NCI-H345 treated with DMSO at 0.1 percent for 48 hours (cell line): ENCODE measurements at regions not wholly inside any gene's neighbourhood (a gene's known extent, or its start where the extent isn't known, plus 50 kb on each side); places are given as distances from the start of the nearest gene placed in this dataset.

Source experiments
- DNase-seq: peaks from one replicate; lab custom pipeline; 2025; ENCODE audit not compliant: unreplicated experiment; lab: John Stamatoyannopoulos, UW

DNA sequence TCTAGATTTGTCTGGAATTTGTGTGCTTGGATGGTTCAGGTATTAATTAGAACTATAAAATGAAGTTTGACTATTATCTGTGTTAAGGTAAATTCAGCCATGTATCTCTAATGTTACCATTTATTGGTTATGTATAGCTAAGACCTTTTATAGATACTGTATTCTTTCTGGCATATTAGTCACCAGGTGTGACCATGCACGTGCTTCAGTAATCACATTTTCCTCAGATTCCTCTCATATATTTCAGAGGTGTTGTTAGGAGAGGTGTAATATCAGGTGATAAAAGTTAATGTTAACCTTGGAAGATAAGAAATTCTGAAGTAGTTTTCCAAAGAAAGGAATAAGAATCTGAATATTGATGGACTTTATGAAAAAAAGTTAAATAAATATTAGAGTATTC, 194.5 kb upstream of the KHDRBS2 start:
- no peak for DNase-seq

DNA sequence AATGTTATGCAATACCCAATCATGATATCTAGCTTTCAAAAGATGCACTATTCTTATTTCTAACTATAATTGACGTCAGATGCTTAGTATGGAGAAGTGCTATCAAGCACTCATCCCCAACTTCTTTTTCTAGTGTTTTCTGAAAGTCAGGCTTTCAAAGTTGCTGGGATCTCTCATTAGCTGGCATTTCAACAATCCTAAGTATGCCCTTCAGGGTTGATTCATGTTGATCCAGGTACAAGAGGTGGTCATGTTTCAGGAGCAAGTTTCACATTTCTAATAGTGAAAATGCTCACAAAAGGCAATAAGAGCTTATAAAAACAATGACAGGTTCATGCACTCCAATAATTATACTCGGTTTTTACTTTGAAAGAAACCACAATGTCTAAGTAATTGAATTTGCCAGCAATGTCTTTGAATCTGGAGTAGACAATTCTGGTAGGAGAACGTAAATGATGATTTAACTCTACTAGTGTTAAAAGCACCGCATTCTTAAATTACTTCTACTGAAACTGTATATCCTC, 193.7 kb upstream of the KHDRBS2 start:
- DNase-seq, result no peak

DNA sequence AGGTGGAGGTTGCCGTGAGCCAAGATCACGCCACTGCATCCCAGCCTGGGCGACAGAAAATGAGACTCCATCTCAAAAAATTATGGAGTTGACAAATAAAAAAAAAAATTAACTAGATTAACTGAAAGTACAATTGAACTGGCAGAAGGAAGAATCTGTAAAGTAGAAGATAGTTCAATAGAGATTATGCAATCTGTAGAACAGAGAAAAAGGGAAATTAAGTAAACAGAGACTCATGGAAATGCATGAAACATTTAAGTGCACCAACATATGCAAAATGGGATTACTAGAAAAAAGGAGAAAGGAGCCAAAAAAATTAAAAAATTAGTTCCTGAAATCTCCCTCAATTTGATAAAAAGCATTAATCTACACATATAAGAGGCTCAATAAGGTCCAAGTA, 188.8 kb upstream of the KHDRBS2 start:
- no peak for DNase-seq

DNA sequence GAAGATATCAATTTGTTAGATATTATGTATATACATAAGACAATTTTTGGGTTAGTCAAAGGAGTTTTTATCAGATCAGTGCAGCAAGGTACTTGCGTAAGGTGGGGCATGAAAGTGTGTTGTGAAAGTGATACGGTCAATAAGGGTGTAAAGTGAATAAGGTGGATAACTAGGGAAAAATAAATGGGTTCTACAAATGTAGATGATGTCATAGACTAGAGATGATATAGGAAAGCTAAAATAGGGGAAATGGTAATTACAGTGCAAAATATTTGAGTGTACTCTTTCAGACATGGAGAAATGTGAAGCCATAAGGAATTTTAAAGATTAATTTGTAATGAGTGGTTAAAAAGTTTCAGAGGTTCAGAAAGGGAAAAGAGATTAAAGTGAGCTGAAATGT, 180.6 kb upstream of the KHDRBS2 start:
- no peak for DNase-seq

DNA sequence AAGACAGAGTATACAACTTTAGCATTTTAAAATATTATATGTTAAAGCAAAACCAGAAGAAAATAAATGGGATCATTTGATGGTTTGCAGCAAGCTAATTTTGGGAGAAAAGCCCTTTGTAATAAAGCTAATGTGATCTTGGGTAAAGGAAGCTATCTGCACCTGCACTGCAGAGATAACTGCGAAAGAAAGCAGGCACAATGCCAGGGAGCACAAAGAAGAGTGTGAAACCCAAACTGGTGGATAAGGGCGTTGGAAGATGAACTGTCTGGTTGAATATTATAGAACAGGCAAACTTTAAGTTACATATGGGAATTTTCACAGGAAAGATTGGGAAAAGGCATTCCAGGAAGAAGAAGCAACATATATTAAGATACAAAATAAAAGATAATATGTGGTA, 179.2 kb upstream of the KHDRBS2 start:
- DNase-seq, result no peak

DNA sequence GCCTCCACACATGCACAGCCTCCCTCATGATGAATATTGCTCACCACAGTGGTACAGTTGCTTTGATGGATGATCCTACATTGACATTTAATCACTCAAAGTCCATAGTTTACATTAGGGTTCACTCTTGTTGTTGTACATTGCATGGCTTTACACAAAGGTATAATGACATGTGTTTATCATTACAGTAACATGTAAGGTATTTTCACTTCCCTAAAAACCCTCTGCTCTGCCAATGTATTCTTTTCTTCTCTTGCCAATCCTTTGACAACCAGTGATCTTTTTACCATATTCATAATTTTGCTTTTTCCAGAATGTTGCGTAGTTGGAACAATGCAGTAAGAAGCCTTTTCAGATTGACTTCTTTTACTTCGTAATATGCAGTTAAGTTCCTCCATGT, 166.6 kb upstream of the KHDRBS2 start:
- no peak for DNase-seq

DNA sequence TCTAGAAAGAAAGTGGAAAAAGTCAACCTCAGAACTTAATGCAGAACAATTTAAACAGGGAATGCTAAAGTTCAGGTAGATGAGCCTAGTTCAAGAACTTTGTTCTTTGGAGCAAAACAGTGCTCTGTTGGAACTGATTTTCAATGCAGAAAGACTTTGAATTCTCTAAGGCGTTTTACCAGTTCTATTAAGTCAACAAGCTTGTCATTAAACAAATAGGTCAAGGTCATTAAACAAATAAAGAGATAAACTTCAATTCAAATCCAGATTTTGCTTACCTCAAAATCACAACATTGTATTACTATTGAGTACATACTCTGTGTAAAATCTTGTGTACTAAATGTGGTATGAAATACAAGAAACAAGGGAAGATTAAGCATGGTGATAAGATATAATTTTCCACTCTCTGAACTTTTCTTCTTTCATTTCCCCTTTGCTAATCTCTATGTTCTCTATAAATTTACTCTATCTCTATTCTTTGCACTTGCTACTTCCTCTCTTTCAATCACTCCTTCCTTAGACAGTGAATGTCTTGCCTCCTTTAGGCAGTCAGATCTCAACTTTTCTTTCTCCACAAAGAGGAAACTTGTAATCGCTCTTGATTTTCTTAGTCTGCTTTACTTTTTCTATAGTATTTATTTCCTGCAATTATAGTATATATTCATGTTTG, 160.8 kb upstream of the KHDRBS2 start:
- no peak for DNase-seq

DNA sequence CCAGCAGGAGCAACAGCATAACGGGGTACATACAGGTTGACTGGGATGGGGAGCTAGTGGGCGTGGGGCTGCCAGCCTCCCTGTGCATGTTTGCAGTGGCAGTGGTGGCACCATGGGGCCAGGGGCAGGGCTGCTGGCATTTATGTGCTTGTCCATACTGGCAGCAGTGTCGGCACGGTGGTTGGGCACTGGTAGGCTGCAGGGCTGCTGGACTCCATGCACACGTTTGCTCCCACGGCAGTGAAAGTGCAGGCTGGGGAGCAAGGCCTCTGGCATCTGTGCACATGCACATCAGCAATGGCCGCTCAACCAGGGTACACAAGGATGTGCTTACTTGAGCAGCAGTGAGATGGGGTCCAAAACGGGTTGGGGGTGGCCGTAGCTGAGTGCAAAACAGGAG, 159.5 kb upstream of the KHDRBS2 start:
- DNase-seq, result no peak

DNA sequence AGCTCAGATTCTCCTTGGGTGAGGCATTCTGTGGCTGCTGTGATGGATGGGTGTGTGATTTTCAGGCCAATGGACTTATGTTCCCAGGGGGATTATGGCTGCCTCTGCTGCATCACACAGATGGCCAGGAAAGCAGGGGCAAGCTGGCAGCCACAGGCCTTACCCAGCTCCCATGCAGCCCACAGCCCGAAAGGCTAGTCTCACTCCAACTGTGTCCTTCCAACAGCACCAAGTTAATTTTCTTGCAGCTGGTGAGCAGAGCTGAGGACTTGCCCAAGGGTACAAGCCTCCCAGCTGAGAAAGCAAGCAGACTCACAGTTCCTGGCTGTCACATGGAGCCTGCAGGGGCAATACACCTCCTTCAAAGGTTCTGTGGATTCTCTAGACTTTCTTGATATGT, 155.2 kb upstream of the KHDRBS2 start:
- DNase-seq, result no peak

DNA sequence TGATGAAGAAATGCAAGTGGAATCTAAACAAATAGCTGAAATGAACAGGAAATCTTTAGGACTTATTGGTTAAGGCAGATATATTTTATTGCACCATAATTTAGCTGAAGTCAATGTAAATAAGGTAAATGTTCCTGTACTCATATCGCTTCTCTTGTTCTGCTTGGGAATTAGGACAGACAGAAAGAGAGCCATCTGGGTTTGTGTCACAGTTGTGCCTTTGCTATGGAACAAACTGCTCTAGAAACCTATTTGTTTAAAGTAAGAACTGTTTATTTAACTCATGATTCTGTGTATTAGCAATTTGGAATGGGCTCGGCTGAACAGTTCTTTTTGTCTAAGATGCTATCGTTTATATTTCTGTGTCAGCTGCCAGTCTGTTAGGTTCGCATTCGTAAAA, 143.8 kb upstream of the KHDRBS2 start:
- no peak for DNase-seq

DNA sequence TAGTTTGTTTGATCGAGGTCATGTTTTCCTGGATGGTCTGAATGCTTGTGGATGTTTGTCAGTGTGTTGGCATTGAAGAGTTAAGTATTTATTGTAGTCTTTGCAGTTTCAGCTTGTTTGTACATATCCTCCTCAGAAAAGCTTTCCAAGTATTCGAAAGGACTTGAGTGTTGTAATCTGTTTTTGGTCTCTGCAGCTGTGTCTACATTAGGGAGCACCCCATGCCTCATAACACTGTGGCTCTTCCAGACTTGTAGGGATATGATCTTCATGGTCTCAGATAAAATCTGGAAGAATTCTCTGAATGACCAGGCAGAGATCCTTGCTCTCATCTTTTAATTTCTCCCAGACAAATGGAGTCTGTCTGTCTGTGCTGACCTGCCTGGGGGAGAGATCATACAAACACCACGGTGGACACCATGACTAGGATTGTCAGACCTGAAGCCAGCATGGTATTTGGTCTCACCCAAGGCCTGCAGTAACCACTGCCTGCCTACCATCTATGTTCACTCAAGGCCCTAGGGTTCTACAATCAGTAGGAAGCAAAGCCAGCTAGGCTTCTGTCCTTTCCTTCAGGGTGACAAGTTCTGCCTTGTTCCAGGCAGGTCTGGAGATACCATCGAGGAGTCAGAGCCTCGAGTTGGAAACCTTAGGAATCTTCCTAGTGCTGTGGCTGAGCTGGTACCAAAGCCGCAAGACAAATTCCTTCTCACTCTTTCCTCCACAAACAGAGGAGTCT, 114.7 kb upstream of the KHDRBS2 start:
- DNase-seq, result no peak

DNA sequence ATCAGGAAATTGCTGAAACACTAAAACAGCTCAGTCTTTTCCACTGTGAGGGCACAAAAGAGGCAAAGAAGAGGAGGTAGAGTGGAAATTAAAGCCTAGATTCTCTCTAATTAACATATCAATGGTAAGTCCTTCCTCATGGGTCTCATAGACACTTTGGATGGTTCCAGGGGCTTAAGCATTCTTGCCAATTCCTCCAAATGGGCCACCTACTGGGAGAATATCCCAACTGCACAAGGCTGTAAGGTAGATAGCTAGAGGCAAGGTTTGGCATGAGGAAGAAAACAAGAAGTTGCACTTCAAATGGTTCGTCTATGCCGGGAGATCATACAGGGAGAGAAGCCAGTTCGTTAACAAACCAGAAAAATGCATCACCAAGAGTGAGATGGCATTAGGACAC, 107.6 kb upstream of the KHDRBS2 start:
- DNase-seq, result no peak

DNA sequence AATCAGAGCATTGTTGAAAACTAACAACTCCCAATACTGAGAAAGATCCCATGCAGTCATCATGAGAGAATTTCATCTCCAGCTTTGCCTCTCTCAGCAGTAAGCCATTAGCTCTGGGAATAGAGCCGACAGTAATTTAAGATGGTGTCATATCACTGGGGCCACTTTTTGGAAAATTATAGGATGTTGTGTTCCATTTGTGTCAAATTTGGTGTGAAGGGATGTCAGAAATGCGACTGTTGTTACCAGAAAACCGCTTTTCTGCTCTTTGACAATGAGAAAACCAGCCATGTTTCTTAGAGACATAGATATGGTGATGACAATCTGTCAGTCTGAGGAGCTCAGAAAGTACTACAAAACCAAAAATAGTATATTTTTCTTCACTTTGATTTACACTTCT, 106.3 kb upstream of the KHDRBS2 start:
- no peak for DNase-seq

DNA sequence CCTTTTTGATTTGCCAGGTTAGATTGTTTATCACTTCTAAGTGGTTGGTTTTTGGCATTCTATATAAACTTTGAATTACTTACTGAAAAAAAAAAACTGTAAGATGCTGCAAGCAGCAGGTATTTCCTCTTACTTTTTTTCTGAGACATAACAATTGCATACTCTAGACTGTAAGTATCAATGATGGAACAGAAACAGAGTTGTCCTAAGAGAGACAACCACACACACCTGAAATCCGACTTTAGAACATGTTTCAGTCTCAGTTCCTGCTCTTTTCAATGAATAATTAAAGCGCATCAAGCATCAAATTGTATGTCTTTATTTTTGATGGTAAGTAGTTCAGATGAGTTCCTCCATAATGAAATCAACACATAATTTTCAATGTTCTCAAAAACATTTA, 105.3 kb upstream of the KHDRBS2 start:
- DNase-seq, result no peak

DNA sequence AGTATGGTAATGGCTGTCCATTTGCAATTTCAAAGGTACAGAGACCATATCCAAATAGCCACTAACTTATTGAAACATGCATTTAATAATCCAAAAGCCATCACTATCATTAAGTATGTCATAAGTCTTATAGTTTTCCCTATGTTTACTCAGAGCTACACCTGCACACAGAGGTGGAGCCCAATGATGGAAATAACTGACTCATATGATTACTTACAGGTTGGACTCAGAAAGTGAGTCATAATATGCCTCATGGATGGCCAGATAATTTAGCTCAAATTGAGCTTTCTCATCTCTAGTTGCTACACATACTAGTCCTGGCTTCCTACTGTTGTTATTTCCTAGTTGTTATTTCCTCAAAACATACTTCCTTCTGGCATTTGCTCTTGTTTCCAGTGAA, 104.4 kb upstream of the KHDRBS2 start:
- no peak for DNase-seq

DNA sequence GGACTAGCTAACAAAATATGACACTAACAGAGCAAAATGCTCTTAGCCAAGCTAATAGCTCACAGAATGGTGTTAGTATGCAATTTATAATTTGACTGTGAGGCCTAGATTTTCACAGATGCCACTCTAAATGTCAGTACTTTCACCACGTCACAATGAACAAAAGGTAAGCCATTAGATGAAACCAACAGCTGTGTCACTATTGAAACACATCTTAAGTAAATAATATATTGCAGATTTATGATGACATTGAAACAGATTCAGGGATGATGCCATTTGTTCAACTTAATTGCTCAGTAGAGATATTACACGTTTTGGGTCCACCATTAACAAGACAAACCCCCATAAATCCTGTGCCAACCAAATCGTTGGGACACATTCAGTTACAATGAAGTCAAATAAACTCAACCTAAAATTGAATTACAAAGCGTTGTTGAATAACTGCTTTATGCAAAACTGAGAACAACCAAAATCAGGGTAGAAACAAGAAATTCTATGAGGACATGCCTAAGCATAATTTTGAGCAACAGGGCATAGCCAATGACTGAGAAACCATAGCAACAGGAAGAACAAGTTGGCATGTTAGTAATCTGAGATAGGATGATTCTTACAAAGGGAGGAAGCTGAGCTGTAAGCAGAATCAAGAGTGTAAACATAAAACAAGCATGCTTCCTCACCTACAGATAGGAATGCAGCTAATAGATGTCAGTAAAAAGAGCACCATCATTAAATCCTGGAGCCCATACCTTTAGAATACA, 85.6 kb upstream of the KHDRBS2 start:
- no peak for DNase-seq

DNA sequence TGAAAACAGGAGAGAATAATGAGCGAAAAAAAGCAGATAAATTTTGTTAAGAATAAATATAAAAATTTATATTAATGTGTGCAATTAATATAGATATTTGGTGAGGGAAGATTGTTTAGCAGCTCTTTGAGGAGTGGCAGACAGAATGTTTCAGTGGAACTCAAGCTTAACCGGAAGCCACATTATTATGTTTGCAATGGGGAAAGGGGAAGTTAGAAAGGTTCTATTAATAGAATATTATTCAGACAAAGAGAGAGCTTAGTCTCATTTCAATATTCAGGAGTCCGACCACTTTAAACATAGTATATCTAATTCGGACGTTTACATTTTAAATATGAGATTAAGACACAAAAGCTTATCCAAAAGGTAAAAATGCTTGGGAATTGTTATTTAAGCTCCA, 81.6 kb upstream of the KHDRBS2 start:
- no peak for DNase-seq

DNA sequence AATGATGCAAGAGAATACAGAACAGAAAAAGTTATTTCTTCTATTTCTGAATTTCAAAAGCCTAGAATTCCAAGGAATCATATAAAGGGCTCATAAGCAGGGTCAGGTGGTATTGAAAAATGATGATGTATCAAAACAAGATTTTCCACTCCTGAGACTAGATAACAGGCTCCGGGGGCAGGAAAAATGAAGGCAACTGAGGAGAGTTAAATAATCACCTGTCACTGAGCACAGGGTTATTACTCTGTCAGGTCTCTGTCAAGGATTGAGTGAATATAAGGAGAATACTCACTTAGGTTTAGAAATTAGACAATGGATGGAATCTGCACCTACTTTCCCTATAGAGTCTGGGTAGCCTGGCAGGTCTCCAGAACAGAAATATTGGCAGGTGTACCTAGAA, 76.1 kb upstream of the KHDRBS2 start:
- DNase-seq, result no peak

DNA sequence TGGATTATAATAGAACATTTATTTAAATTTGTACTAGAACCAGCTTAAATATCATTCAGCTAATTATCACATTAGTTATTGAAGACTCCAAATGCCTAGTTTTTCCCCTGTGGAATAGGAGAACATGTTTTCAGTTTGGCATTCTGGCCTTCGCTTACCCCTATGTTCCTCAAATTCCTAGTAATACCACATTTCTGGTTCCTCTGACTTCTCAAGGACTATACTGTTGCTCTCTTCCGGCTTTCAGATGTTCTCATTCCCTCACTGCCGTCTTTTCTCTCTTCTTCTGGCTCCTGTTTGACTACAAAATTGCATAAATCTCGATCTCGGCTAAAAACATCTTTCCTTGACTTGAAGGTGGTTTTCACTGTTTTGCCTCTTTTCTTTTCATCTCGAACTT, 71.8 kb upstream of the KHDRBS2 start:
- DNase-seq, result no peak

DNA sequence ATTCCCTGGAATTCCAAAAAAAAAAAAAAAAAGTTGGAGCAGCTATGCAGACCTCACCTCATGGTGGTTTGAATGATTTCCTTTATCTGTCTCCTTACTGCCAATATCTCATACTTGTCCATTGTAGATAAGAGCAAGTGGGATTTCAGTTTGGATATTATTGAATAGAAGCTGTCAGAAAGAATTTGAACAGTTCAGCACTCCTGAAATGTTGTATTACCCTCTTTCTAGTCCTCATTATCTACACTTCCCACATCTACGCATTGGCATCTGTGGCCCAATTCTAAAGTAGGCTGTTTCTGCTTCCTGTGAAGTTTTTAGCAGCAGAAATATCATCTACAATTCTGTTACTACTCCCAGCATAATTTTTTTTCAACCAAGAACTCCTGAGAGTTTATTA, 68.2 kb upstream of the KHDRBS2 start:
- DNase-seq, result no peak

DNA sequence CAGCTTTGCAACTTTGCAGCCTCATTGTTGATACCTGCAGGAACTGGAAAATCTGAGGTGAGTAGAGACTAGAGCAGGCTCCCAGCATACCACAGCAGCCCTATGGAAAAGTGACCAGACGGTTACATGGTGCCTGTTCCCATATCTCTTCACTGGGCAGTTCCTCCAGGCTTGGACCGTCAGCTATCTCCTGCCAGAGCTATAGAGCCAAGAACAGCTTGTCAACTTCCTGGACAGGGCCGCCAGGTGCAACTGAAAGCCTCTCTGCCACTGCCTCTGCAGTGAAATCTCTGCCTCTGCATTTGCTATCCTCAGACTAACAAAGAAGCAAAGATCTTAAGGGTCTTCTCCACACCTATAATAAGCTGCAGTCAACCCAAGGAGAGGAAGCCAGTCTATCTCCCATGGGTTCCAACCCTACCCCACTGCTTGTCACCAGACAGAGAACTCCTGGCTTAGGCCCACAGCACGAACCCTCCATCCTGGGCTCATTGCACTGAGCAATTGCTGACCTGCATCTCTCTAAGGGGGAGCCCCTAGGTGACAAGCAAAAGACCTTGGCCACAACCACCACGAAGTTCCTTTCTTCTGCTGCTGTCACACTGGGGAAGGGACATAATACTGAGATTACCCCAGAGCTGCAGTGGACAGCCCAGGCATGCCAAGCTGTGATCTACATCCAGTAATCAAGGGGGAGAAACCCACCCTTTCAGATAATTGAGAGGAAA, 60.1 kb upstream of the KHDRBS2 start:
- no peak for DNase-seq
